SKM-1 (cell line): ENCODE measurements at regions not wholly inside any gene's neighbourhood (a gene's known extent, or its start where the extent isn't known, plus 50 kb on each side); places are given as distances from the start of the nearest gene placed in this dataset.
"Not testable (repeated sequence)": the region's sequence is repeated elsewhere in the genome, so short reads cannot be mapped to it uniquely, and the experiment has no call there.

Source experiments
- DNase-seq: peaks from one replicate; lab custom pipeline; 2025; ENCODE audit not compliant: unreplicated experiment; lab: John Stamatoyannopoulos, UW

DNA sequence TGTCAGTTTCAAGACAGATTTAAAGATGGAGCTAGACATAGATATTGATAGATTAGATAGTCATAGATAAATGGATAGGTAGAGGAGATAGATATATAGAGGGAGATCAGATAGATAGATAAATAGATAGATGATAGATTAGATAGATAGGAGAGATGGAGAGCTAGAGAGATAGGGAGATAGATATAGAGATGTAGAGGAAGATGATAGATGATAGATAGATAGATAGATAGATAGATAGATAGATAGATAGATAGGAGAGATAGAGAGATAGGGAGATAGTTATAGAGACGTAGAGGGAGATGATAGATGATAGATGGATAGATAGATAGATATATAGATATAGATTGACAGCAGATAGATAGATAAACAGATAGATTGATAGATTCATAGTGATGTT lies 1038.8 kb upstream of the AUTS2 start:
- DNase-seq, result no peak

DNA sequence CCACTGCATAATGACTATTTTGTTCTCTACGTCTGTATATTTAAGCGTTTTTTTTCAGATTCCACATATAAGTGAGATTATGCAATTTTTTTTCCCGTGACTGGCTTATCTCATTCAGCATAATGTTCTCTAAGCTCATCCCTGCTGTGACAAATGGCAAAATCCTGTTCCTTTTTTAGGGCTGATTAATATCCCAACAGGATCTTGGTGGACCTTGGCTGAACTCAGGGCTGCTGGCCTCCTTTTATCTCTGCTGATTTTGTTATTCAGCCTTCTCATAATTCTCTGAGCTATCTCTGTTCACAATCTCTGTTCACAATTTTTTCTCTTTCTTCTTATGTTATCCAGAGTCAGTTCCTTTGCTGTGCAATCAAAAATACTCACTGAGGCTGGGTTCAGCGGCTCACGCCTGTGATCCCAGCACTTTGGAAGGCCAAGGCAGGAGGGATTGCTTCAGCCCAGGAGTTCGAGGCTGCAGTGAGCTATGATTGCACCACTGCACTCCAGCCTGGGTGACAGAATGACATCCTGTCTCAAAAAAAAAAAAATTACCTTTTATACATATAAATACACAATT lies 1035.9 kb upstream of the AUTS2 start:
- no peak for DNase-seq

DNA sequence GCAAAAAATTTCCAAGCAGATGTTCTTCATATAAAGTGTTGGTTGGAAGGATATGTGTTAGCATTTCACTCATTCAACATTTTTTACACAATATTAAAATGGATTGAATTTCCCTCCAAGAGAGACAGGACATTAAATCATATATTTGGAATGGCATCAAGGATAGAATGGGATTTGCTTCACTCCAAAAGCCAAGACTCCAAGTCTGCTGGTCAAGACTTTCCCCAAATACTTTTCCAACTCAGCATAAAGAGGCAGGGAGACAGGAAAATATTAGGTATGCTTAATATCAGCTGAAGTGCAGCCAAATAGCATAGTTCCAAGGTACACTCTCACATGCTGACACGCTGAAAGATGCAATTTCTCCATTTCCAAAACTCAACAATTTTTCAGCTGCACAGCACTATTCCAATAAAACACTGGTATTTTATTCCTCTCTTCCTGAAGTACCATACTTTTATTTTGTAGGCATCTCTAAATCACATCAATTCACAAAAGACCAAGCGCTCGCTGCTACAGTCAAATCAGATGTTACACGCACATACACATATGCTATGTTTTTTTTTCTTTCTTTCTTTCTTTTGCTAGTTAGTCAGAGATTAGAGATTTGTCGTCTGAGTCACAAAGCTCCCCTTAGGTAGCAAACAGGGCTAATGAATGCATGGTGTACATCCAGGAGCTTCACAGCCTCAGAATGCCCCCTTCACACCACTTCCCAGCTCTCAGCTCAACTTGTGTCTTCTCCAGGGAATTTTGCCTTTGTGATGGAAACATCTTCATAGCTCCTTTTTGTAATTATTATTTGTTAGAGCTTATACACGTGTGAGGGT lies 1033.8 kb upstream of the AUTS2 start:
- no peak for DNase-seq

DNA sequence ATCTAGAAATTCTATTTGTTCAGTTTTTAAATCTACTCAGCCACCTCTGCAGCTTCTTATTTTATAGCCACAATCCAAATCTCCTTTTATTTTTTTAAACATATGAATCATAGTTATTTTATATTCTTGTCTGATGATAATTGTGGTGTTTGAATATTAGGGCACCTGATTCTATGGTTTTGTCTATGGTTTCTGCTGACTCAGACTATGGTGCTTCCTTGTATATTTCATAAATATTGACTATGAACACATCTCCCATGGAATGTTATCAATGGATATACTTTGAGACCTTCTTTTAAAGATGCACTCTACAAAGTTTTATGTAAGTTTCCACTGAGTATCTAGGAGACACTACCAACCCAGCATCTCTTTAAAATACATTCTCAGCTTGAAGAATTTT lies 1027.0 kb upstream of the AUTS2 start:
- no peak for DNase-seq

DNA sequence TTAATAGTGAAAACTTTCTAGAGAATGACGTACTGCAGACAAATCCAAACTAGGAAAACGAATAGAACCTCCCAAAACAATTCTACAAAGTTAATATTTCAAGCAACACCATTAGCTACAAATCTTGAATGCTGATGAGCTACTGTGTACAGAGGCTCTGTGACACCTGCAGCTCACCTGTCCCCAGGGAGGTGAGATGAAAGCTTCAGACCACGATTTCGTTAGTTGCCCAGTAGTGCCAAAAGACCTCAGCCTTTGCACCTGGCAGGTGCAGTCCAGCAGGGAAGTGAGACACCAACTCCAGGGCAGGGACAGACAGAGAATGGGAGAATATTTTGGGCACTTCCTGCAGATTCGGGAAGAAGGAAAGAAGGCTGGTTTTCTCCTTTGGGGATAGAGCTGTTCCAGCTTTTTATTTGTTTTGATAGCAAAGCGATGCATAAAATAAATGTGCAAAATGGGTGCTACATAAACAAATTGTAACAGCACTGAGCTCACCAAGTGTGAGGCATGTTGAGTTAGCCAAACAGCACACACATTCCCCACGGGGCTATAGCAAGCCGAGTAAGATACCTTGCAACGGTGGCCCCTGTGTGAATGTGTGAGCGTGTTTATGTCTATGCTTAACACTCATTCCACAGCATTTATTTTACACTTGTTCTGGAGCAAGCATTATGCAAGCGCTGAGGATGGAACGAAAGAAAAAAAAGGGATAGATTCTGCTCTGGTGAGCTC lies 1024.8 kb upstream of the AUTS2 start:
- DNase-seq, result no peak

DNA sequence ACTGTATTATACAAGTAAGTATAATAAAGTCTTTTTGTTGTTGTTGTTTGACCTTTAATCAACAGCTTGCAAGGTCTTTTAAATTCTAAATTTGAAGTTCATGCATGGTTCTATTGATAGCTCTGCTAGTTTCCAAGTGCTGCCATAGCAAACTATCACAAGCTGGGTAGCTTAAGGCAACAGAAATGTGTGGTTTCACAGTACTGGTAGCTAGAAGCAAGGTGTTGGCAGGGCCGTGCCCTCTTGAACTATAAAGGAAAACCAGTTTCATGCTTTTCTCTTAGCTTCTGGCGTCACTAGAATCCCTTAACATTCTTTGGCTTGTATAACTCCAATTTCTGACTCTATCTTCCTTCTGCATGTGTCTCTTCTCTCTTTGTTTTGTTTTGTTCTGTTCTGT lies 1021.9 kb upstream of the AUTS2 start:
- DNase-seq, result no peak

DNA sequence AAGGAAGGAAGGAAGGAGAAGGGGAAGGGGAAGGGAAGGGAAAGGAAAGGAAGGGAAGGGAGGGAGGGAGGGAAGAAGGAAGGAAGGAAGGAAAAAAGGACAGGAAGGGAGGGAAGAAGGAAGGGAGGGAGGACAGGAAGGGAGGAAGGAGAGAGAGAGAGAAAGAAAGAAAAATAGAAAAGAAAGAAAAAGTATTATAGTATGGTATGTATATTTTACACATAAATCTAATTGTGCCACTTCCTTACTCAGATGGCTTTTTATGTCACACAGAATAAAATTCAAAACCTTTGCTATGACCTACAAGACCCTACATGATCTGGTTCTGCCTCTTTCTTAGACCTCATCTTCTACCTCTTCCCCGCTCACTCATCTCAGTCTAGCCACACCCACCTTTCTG lies 1016.9 kb upstream of the AUTS2 start:
- DNase-seq, result no peak

DNA sequence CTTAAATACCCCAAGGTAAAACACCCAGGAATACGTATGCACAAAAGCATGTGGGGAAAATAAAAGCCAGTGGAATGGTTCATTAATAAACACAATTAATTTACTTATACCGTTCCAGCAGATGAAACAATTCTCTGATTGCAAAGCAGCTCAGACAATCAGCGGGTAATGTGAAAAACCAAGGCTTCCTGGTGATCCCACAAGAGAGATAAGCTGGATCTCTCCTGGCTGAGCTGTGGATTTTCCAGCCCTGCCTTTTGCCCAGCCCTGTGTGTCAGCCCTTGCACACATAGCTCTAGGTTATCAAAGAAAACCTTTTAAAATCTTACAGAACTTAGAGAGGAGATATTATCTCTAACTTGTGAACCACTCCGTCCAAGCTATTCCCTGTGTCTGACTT lies 1010.7 kb upstream of the AUTS2 start:
- no peak for DNase-seq

DNA sequence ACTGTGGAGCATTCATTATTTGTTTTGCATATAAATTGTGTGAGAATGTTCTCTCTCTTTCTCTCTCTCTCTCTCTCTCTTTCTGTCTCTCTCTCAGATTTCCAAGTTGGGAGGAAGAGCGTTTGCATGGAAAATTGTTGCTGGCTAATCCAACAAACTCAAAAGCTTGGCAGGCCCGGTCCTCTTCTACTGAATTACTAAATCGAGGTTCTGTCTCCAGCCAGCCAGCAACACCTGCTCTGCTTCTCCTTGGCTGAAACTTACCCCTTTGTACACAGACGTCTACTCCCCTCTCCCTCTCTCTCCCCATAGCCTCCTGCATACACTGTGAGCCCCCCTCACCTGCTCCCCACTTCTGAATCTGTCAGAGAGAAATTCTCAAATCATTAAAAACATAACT lies 996.4 kb upstream of the AUTS2 start:
- no peak for DNase-seq

DNA sequence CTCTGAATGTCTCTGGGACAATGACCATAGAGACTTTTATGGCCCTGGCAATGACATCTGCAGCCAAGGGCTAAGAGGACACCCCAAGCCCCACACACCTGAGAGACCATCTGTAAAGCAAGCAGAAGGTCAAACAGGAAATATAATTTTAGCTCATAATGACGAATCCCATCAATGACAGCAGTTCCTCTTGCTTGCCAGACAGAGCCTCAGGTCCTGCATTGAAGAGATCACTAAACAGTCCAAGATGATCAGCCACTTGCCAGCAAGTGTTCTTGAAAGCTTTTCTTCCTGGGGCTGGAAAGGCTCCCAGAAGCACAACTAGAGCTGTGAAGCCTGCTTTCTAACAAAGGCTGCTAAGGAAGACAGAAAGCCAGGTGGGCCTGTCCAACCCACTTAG lies 993.7 kb upstream of the AUTS2 start:
- no peak for DNase-seq

DNA sequence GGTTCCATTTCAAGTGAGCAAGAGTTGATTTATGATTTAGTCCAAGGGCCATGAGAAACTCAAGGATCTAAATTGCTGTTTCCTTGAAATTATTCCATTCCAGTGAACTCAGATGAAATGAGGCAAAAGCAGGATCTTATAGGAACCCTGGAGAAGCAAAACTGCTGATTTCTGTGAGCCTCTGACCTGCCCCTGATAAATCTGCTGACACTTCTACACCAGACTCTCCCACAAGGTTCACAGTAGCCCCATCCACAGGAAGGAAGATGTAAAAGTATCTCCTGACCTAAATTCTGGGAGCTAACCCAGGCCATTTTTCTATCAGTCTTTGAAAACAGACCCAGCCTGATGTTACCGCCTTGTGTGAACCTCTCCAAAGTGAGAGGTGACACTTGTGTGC lies 987.6 kb upstream of the AUTS2 start:
- DNase-seq, result no peak

DNA sequence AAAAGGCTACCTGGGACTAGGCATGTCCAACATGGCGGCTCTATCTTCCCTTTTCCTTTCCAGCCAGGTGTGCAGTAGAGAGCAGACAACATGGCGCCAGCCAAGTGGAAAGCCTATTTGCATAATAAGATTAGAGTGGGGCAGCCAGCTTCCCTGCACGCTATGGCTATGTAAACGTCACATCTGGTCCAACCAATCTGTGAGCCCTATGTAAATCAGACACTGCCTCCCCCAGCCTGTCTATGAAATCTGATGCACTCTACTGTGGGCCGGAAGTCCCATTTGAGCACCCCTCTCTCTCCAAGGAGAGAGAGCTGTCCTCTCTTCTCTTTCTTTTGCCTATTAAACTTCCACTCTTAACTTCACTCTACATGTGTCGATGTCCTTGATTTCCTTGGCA lies 984.9 kb upstream of the AUTS2 start:
- no peak for DNase-seq

DNA sequence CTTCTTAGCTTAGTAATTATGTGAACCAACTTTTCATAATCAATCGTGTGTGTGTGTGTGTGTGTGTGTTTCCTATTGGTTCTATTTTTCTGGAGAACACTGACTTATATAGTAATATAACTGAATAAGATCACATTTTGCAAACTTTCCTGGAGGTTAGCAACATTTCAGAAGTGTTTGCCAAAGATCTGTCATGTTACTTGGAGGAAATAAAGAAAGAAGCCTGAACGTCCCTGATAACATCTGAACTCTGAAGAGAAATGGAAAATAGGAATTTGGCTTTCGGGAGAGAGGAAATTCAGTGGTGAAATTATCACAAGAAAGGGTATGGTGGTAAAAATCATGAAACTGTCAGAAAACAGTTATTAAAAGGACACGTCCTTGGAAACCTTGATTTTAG lies 984.4 kb upstream of the AUTS2 start:
- DNase-seq, result no peak

DNA sequence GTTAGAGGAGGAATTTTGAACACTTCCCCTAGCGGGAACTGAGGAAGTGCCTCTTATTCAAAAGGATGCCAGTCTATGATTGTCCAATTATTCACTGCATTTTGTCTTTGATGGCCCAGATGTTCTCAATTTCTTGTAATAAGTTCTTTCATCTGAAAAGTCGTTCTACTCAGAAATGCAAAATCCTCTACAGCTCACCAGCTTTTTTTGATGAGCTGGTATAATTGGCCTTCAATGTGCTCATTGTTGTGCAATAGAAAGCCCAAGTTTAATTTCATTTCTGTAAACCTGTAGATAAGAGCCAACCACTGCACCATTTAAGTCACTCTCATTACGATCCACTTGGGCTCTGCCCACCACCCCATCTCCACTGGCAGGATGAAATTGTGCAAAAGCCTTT lies 978.7 kb upstream of the AUTS2 start:
- DNase-seq, result no peak

DNA sequence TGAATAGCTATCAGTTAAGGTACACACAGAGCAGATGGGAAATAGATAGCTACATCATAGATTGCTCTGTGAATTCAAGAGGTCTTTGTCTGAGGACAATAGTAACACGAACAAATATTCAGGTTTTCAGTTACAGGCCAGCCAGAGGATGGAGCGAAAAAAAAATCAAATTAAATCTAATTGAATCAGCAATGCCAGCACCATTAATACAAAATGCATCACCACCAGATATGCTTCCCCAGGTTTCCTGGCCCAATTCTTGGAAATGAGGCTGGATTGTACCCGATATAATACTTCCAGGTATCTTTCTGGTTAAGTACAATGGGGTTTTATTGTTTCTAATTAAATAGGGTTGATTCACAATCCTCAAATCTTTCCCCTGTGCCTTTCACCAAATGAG lies 975.8 kb upstream of the AUTS2 start:
- DNase-seq, result no peak

DNA sequence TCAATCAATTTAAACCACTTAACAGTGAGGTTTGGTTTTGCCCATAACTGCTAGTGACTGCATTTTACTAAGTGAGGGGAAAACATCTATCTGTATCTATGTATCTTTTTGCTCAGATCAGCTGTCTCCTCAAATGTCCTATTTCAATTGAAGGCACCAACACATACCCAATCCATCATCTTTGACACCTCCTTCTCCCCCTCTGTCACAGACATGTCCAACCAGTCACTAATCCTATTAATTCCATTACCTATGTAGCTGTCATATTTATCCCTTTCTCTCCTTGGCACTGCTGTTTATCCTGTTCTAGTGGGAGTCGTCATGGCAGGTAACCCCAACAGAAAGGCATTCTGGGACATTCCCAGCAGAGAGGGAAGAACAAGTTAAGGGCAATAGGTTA lies 975.2 kb upstream of the AUTS2 start:
- DNase-seq, result no peak

DNA sequence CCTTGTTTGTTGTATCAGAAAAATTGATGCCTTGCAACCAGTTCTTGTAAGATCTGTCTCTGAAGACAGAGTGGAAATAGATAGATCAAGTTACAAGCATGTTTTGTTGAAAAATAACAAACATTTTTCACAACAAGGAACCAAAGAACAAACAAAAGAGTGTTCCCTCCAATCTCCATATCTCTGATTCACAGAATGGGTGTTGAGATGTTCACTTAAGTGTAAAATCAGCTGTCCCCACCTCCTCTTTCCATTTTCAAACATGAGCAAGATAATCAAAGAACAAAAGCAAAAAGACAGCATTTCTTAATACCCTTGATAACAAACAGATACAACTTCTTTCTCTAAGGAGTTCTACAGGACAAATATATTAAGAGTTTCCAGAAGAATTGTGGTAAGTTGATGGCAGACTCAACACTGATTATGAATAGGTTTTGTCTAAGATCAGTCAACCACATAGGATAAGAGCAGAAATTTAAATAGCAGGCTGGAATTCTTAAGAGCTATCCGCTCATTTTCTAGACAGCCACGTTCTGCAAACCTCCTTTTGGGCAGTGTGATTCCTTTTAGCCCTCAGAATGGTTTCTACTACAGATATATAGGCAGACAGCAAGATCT lies 970.9 kb upstream of the AUTS2 start:
- DNase-seq, result no peak

DNA sequence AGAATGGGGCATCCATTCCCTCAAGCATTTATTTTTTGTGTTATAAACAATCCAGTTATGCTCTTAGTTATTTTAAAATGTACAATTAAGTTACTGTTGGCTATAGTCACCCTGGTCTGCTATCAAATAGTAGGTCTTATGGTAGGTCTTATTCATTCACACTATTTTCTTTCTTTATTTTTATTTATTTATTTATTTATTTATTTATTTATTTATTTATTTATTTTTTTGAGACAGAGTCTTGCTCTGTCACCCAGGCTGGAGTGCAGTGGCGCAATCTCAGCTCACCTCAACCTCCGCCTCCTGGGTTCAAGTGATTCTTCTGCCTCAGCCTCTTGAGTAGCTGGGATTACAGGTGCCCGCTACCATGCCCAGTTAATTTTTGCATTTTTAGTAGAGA lies 967.4 kb upstream of the AUTS2 start:
- DNase-seq, result not testable (repeated sequence)

DNA sequence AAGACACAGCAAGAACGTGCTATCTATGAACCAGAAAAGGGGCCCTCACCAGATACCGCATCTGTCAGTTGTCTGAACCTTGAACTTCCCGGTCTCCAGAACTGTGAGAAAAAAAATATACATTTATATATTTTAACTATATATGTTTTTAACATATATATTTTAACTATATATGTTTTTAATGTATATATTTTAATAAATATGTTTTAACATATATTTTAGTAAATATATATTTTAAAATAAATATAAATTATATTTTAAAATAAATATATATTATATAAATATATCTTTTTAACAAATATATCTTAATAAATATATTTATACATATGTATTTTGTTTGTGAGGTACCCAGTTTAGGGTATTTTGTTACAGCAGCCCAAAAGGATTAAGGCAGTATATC lies 958.2 kb upstream of the AUTS2 start:
- no peak for DNase-seq

DNA sequence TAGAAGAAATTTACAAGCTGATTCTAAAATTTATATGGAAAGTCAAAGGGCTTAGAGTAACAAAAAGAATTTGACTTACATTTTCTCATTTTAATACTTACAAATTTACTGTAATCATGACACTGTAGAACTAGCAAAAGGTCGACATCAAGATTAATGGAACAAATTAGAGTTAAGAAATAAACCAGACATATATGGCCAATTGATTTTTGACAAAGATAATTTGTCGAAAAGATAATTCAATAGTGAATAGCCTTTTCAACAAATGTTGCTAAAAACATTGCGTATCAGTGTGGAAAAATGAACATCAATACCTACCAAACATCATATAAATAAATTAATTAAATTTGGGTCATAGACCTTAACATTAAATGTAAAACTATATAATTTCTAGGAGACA lies 955.5 kb upstream of the AUTS2 start:
- DNase-seq, result no peak

DNA sequence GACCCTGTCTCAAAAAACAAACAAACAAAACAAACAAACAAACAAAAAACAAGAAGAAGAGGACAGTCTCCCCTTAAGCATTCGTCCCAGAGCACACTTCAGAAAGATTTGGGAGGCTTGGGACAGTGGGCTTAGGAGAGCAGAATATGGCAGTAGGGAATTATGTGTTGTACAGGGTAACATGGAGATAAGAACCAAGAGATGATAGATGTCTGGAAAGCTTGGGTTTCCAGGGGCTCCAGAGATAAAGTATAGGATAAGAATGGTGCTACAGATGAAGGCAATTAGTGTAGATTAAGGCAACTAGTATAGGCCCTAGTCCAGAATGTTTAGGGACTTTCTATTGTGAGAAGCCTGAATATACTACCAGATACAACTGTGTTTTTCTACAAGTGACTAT lies 934.9 kb upstream of the AUTS2 start:
- no peak for DNase-seq

DNA sequence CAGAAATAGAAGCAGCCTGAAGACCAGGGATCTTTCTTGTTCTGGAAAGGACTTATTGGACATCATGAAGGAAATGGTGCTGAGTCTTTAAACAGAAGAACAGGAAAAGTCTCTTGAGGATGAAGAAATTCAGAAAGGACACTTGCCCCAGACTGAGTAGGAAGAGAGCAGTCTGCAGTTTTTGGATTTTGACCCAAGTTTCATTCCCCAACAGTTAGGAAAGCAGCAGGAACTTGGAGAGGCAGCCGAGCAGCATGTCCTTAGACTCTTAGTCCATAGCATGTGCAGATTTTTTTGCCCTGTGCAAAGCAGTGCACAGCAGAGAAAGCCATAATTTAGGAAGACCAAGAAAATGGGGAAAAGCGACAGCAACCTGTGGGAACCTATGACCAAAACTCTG lies 927.2 kb upstream of the AUTS2 start:
- no peak for DNase-seq
